SK-N-SH (cell line): ENCODE measurements at regions not wholly inside any gene's neighbourhood (a gene's known extent, or its start where the extent isn't known, plus 50 kb on each side); places are given as distances from the start of the nearest gene placed in this dataset.

Source experiments
- EP300 ChIP-seq, 2 experiments: IDR thresholded peaks; 2 replicates each; pipeline versions ENCODE4 v1.4.0 to v1.6.1; 2012; ENCODE audit warnings: borderline replicate concordance in 1 of 2, low read depth in 1 of 2, low read length in 1 of 2
- FOSL2 ChIP-seq: IDR thresholded peaks from 2 replicates; pipeline ENCODE4 v1.4.0; 2012; ENCODE audit warnings: low read depth, mild to moderate bottlenecking, moderate library complexity, borderline replicate concordance
- POLR2AphosphoS5 ChIP-seq: IDR thresholded peaks from 2 replicates; pipeline ENCODE4 v1.6.1; 2012; ENCODE audit warnings: low read depth, low read length
- RCOR1 ChIP-seq: fragments of 150-350 bp; IDR thresholded peaks from 2 replicates; pipeline ENCODE4 v1.6.1; 2017; ENCODE audit warnings: antibody characterized with exemption, low read length
- TAF1 ChIP-seq: IDR thresholded peaks from 2 replicates; pipeline ENCODE4 v1.6.1; 2012; ENCODE audit warnings: low read depth, mild to moderate bottlenecking, low read length, moderate library complexity, borderline replicate concordance
- TEAD4 ChIP-seq: IDR thresholded peaks from 2 replicates; pipeline ENCODE4 v1.4.0; 2012; ENCODE audit warnings: mild to moderate bottlenecking, borderline replicate concordance; ENCODE audit not compliant: insufficient read depth
- TF ChIP-seq, protein P1 (sequence below): fragments of 200-600 bp; sonication (generic); IDR thresholded peaks from 2 replicates; pipeline ENCODE4 v1.6.1; 2017; ENCODE audit warnings: antibody characterized with exemption, mild to moderate bottlenecking, moderate library complexity
- TF ChIP-seq, protein P2 (sequence below): IDR thresholded peaks from 2 replicates; pipeline ENCODE4 v1.6.1; 2012; ENCODE audit warnings: mild to moderate bottlenecking, low read depth, low read length, moderate library complexity
- TF ChIP-seq, protein P3 (sequence below): IDR thresholded peaks from 2 replicates; pipeline ENCODE4 v1.4.0; 2012; ENCODE audit warnings: low read depth, borderline replicate concordance

DNA sequence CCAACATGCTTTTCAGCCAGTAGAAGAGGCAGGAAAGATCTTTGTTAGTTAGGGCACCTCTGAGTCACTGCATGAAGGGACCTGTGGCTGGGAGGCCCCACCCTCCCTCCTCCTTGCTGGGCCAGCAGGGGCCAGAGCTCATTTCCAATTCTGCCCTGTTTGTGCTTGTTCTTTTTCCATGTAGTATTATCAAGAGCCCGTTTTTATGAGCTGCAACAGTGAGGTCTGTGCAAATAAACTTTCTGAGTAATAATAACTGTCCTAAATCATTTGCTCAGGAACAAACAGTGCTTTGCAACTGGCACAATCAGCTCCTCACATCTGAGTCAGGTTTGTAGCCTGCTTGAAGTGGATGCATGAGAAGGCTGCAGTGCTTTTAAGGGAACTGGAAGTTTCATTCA, 128.0 kb downstream of the ARL4C start:
- no peak for TF ChIP-seq TEAD4
- TF ChIP-seq, protein P1, sequence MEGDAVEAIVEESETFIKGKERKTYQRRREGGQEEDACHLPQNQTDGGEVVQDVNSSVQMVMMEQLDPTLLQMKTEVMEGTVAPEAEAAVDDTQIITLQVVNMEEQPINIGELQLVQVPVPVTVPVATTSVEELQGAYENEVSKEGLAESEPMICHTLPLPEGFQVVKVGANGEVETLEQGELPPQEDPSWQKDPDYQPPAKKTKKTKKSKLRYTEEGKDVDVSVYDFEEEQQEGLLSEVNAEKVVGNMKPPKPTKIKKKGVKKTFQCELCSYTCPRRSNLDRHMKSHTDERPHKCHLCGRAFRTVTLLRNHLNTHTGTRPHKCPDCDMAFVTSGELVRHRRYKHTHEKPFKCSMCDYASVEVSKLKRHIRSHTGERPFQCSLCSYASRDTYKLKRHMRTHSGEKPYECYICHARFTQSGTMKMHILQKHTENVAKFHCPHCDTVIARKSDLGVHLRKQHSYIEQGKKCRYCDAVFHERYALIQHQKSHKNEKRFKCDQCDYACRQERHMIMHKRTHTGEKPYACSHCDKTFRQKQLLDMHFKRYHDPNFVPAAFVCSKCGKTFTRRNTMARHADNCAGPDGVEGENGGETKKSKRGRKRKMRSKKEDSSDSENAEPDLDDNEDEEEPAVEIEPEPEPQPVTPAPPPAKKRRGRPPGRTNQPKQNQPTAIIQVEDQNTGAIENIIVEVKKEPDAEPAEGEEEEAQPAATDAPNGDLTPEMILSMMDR, result no peak
- TF ChIP-seq, protein P2, sequence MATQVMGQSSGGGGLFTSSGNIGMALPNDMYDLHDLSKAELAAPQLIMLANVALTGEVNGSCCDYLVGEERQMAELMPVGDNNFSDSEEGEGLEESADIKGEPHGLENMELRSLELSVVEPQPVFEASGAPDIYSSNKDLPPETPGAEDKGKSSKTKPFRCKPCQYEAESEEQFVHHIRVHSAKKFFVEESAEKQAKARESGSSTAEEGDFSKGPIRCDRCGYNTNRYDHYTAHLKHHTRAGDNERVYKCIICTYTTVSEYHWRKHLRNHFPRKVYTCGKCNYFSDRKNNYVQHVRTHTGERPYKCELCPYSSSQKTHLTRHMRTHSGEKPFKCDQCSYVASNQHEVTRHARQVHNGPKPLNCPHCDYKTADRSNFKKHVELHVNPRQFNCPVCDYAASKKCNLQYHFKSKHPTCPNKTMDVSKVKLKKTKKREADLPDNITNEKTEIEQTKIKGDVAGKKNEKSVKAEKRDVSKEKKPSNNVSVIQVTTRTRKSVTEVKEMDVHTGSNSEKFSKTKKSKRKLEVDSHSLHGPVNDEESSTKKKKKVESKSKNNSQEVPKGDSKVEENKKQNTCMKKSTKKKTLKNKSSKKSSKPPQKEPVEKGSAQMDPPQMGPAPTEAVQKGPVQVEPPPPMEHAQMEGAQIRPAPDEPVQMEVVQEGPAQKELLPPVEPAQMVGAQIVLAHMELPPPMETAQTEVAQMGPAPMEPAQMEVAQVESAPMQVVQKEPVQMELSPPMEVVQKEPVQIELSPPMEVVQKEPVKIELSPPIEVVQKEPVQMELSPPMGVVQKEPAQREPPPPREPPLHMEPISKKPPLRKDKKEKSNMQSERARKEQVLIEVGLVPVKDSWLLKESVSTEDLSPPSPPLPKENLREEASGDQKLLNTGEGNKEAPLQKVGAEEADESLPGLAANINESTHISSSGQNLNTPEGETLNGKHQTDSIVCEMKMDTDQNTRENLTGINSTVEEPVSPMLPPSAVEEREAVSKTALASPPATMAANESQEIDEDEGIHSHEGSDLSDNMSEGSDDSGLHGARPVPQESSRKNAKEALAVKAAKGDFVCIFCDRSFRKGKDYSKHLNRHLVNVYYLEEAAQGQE, result no peak
- TF ChIP-seq POLR2AphosphoS5, result no peak
- no peak for TF ChIP-seq FOSL2
- TF ChIP-seq EP300 (IDR thresholded peaks at IDR 0.05; ENCODE audit: borderline replicate concordance in 1 of 2, low read depth in 1 of 2, low read length in 1 of 2), result no peak
- TF ChIP-seq TAF1, result no peak
- no peak for TF ChIP-seq RCOR1
- TF ChIP-seq, protein P3, sequence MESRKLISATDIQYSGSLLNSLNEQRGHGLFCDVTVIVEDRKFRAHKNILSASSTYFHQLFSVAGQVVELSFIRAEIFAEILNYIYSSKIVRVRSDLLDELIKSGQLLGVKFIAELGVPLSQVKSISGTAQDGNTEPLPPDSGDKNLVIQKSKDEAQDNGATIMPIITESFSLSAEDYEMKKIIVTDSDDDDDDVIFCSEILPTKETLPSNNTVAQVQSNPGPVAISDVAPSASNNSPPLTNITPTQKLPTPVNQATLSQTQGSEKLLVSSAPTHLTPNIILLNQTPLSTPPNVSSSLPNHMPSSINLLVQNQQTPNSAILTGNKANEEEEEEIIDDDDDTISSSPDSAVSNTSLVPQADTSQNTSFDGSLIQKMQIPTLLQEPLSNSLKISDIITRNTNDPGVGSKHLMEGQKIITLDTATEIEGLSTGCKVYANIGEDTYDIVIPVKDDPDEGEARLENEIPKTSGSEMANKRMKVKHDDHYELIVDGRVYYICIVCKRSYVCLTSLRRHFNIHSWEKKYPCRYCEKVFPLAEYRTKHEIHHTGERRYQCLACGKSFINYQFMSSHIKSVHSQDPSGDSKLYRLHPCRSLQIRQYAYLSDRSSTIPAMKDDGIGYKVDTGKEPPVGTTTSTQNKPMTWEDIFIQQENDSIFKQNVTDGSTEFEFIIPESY, result no peak
